ENCODE measurements at regions not wholly inside any gene's neighbourhood (a gene's known extent, or its start where the extent isn't known, plus 50 kb on each side); places are given as distances from the start of the nearest gene placed in this dataset.

- no peak for TF ChIP-seq POLR2A (IDR thresholded peaks at IDR 0.05)
- TF ChIP-seq, protein P1, sequence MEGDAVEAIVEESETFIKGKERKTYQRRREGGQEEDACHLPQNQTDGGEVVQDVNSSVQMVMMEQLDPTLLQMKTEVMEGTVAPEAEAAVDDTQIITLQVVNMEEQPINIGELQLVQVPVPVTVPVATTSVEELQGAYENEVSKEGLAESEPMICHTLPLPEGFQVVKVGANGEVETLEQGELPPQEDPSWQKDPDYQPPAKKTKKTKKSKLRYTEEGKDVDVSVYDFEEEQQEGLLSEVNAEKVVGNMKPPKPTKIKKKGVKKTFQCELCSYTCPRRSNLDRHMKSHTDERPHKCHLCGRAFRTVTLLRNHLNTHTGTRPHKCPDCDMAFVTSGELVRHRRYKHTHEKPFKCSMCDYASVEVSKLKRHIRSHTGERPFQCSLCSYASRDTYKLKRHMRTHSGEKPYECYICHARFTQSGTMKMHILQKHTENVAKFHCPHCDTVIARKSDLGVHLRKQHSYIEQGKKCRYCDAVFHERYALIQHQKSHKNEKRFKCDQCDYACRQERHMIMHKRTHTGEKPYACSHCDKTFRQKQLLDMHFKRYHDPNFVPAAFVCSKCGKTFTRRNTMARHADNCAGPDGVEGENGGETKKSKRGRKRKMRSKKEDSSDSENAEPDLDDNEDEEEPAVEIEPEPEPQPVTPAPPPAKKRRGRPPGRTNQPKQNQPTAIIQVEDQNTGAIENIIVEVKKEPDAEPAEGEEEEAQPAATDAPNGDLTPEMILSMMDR (IDR thresholded peaks at IDR 0.05), result no peak
These were observed 100.5 kb upstream of the AADAT start for GRCh38 chr4:170190265-170190664.
